ENCODE measurements at regions not wholly inside any gene's neighbourhood (a gene's known extent, or its start where the extent isn't known, plus 50 kb on each side); places are given as distances from the start of the nearest gene placed in this dataset.
"Not testable (repeated sequence)": the region's sequence is repeated elsewhere in the genome, so short reads cannot be mapped to it uniquely, and the experiment has no call there.

GRCh38 chr17:27944546-27945332 is 51.6 kb upstream of the LYRM9 start:
- POLR2A ChIA-PET (ENCODE audit: partially characterized antibody), result no interaction called here
- H3K27ac ChIP-seq (ENCODE audit: low read depth, low read length), result no peak overlapping the region

GRCh38 chr17:27945333-27945616 is 52.1 kb upstream of the LYRM9 start:
- H3K36me3 ChIP-seq (ENCODE audit: insufficient read depth, low read length), result no peaks in the 10 kb centered on the region
- H3K4me3 ChIP-seq (ENCODE audit: low read length in 2 of 2), result no peak overlapping the region
- H3K4me3 Mint-ChIP-seq, result no peak overlapping the region
- H3K4me1 ChIP-seq (ENCODE audit: insufficient read depth, low read length), result no peaks in the 10 kb centered on the region
- no peaks in the 10 kb centered on the region for H3K36me3 Mint-ChIP-seq
- POLR2A ChIA-PET (ENCODE audit: partially characterized antibody), result no interaction called here
- no peaks in the 10 kb centered on the region for H3K27me3 ChIP-seq (ENCODE audit: insufficient read depth, low read length)
- intact Hi-C loops (cut with micrococcal nuclease), result no loop called here
- H3K9me3 ChIP-seq (ENCODE audit: control insufficient read depth in 1 of 2, low read length in 2 of 2), result no peaks in the 10 kb centered on the region
- CTCF ChIA-PET (ENCODE audit: partially characterized antibody), result no interaction called here
- no peaks in the 10 kb centered on the region for H3K4me1 Mint-ChIP-seq
- no peaks in the 10 kb centered on the region for H3K9me3 Mint-ChIP-seq
- H3K27ac ChIP-seq (ENCODE audit: low read depth, low read length), result no peak overlapping the region
- H3K27me3 Mint-ChIP-seq, result peaks cover 1 to 3% of the 10 kb centered on the region in 2 donors
- no peak overlapping the region for H3K27ac Mint-ChIP-seq
- DNase-seq, result no peak

More at GRCh38 chr17:27944546-27945332, 51.6 kb upstream of the LYRM9 start:
- no peaks in the 10 kb centered on the region for H3K9me3 Mint-ChIP-seq
- Histone ChIP-seq H3K9me3 (ENCODE audit: control insufficient read depth in 1 of 2, low read length in 2 of 2) (no peaks in the 10 kb centered on the region), H3K4me1 (ENCODE audit: insufficient read depth, low read length) (no peaks in the 10 kb centered on the region), H3K36me3 (ENCODE audit: insufficient read depth, low read length) (no peaks in the 10 kb centered on the region), H3K4me3 (ENCODE audit: low read length in 2 of 2) (no peak overlapping the region), H3K27me3 (ENCODE audit: insufficient read depth, low read length) (no peaks in the 10 kb centered on the region)
- H3K4me1 Mint-ChIP-seq, result no peaks in the 10 kb centered on the region
- intact Hi-C loops (cut with micrococcal nuclease), result no loop called here
- no peak overlapping the region for H3K4me3 Mint-ChIP-seq
- CTCF ChIA-PET (ENCODE audit: partially characterized antibody), result no interaction called here
- no peaks in the 10 kb centered on the region for H3K36me3 Mint-ChIP-seq
- H3K27ac Mint-ChIP-seq, result no peak overlapping the region
- no peak for DNase-seq
- peaks cover 1 to 3% of the 10 kb centered on the region in 2 donors for H3K27me3 Mint-ChIP-seq

- H3K4me1 Mint-ChIP-seq, result no peaks in the 10 kb centered on the region
- ChIA-PET CTCF (ENCODE audit: partially characterized antibody) (no interaction called here), POLR2A (ENCODE audit: partially characterized antibody) (no interaction called here)
- DNase-seq, result no peak
- Histone ChIP-seq H3K36me3 (ENCODE audit: insufficient read depth, low read length) (no peaks in the 10 kb centered on the region), H3K9me3 (ENCODE audit: control insufficient read depth in 1 of 2, low read length in 2 of 2) (no peaks in the 10 kb centered on the region), H3K4me3 (ENCODE audit: low read length in 2 of 2) (no peak overlapping the region), H3K4me1 (ENCODE audit: insufficient read depth, low read length) (no peaks in the 10 kb centered on the region), H3K27me3 (ENCODE audit: insufficient read depth, low read length) (no peaks in the 10 kb centered on the region), H3K27ac (ENCODE audit: low read depth, low read length) (no peak overlapping the region)
- H3K9me3 Mint-ChIP-seq, result no peaks in the 10 kb centered on the region
- H3K36me3 Mint-ChIP-seq, result no peaks in the 10 kb centered on the region
- no peak overlapping the region for H3K4me3 Mint-ChIP-seq
- H3K27ac Mint-ChIP-seq, result no peak overlapping the region
- intact Hi-C loops (cut with micrococcal nuclease), result no loop called here
- H3K27me3 Mint-ChIP-seq, result peaks cover 1 to 8% of the 10 kb centered on the region in 2 donors
Measured at GRCh38 chr17:27945953-27946352, 52.8 kb upstream of the LYRM9 start.

GRCh38 chr17:27946513-27946912 is 53.3 kb upstream of the LYRM9 start:
- intact Hi-C loops (cut with micrococcal nuclease), result no loop called here
- Mint-ChIP-seq H3K9me3 (no peaks in the 10 kb centered on the region), H3K4me3 (no peak overlapping the region), H3K36me3 (no peaks in the 10 kb centered on the region), H3K27ac (peak overlapping the region in 1 of 7 donors; percentile 48), H3K4me1 (no peaks in the 10 kb centered on the region), H3K27me3 (peaks cover 1 to 11% of the 10 kb centered on the region in 2 donors)
- Histone ChIP-seq H3K4me3 (ENCODE audit: low read length in 2 of 2) (no peak overlapping the region), H3K4me1 (ENCODE audit: insufficient read depth, low read length) (no peaks in the 10 kb centered on the region), H3K36me3 (ENCODE audit: insufficient read depth, low read length) (no peaks in the 10 kb centered on the region), H3K27ac (ENCODE audit: low read depth, low read length) (no peak overlapping the region), H3K9me3 (ENCODE audit: control insufficient read depth in 1 of 2, low read length in 2 of 2) (no peaks in the 10 kb centered on the region), H3K27me3 (ENCODE audit: insufficient read depth, low read length) (no peaks in the 10 kb centered on the region)
- POLR2A ChIA-PET (ENCODE audit: partially characterized antibody), result no interaction called here
- CTCF ChIA-PET (ENCODE audit: partially characterized antibody), result no interaction called here
- no peak for DNase-seq

GRCh38 chr17:27947005-27947406 is 53.8 kb upstream of the LYRM9 start:
- no peak overlapping the region for H3K4me3 Mint-ChIP-seq
- no peaks in the 10 kb centered on the region for H3K4me1 Mint-ChIP-seq
- peaks cover 1 to 15% of the 10 kb centered on the region in 2 donors for H3K27me3 Mint-ChIP-seq
- no peak overlapping the region for H3K27ac ChIP-seq (ENCODE audit: low read depth, low read length)
- no peaks in the 10 kb centered on the region for H3K9me3 ChIP-seq (ENCODE audit: control insufficient read depth in 1 of 2, low read length in 2 of 2)
- ChIA-PET POLR2A (ENCODE audit: partially characterized antibody) (no interaction called here), CTCF (ENCODE audit: partially characterized antibody) (no interaction called here)
- no peak for DNase-seq
- H3K27ac Mint-ChIP-seq, result no peak overlapping the region
- no peaks in the 10 kb centered on the region for H3K36me3 Mint-ChIP-seq
- H3K9me3 Mint-ChIP-seq, result no peaks in the 10 kb centered on the region
- no peaks in the 10 kb centered on the region for H3K4me1 ChIP-seq (ENCODE audit: insufficient read depth, low read length)
- H3K27me3 ChIP-seq (ENCODE audit: insufficient read depth, low read length), result no peaks in the 10 kb centered on the region
- H3K4me3 ChIP-seq (ENCODE audit: low read length in 2 of 2), result no peak overlapping the region
- H3K36me3 ChIP-seq (ENCODE audit: insufficient read depth, low read length), result no peaks in the 10 kb centered on the region
- intact Hi-C loops (cut with micrococcal nuclease), result no loop called here

GRCh38 chr17:27949304-27949703 is 56.1 kb upstream of the LYRM9 start:
- DNase-seq, result no peak
- no peak overlapping the region for H3K4me3 Mint-ChIP-seq
- Histone ChIP-seq H3K36me3 (ENCODE audit: insufficient read depth, low read length) (no peaks in the 10 kb centered on the region), H3K4me1 (ENCODE audit: insufficient read depth, low read length) (no peaks in the 10 kb centered on the region), H3K27ac (ENCODE audit: low read depth, low read length) (no peak overlapping the region), H3K4me3 (ENCODE audit: low read length in 2 of 2) (no peak overlapping the region), H3K27me3 (ENCODE audit: insufficient read depth, low read length) (no peaks in the 10 kb centered on the region), H3K9me3 (ENCODE audit: control insufficient read depth in 1 of 2, low read length in 2 of 2) (no peaks in the 10 kb centered on the region)
- H3K27ac Mint-ChIP-seq, result no peak overlapping the region
- POLR2A ChIA-PET (ENCODE audit: partially characterized antibody), result no interaction called here
- no peaks in the 10 kb centered on the region for H3K9me3 Mint-ChIP-seq
- no peaks in the 10 kb centered on the region for H3K36me3 Mint-ChIP-seq
- intact Hi-C loops (cut with micrococcal nuclease), result no loop called here
- CTCF ChIA-PET (ENCODE audit: partially characterized antibody), result no interaction called here
- H3K4me1 Mint-ChIP-seq, result no peaks in the 10 kb centered on the region
- H3K27me3 Mint-ChIP-seq, result peaks cover 10 to 19% of the 10 kb centered on the region in 2 donors

- DNase-seq; intact Hi-C loops (cut with micrococcal nuclease); CTCF ChIA-PET (ENCODE audit: partially characterized antibody): not testable (repeated sequence)
Measured at GRCh38 chr17:27950225-27950624, 57.1 kb upstream of the LYRM9 start.

GRCh38 chr17:27950995-27951394 is 57.8 kb upstream of the LYRM9 start:
- H3K4me1 Mint-ChIP-seq, result no peaks in the 10 kb centered on the region
- no peaks in the 10 kb centered on the region for H3K36me3 Mint-ChIP-seq
- Histone ChIP-seq H3K36me3 (ENCODE audit: insufficient read depth, low read length) (no peaks in the 10 kb centered on the region), H3K4me3 (ENCODE audit: low read length in 2 of 2) (no peak overlapping the region), H3K9me3 (ENCODE audit: control insufficient read depth in 1 of 2, low read length in 2 of 2) (no peaks in the 10 kb centered on the region), H3K27ac (ENCODE audit: low read depth, low read length) (no peak overlapping the region), H3K27me3 (ENCODE audit: insufficient read depth, low read length) (no peaks in the 10 kb centered on the region), H3K4me1 (ENCODE audit: insufficient read depth, low read length) (no peaks in the 10 kb centered on the region)
- H3K4me3 Mint-ChIP-seq, result no peak overlapping the region
- peaks cover 13 to 19% of the 10 kb centered on the region in 2 donors for H3K27me3 Mint-ChIP-seq
- no peaks in the 10 kb centered on the region for H3K9me3 Mint-ChIP-seq
- H3K27ac Mint-ChIP-seq, result no peak overlapping the region
- DNase-seq, result no peak
- POLR2A ChIA-PET (ENCODE audit: partially characterized antibody), result no interaction called here
- CTCF ChIA-PET (ENCODE audit: partially characterized antibody), result no interaction called here
- intact Hi-C loops (cut with micrococcal nuclease), result no loop called here

More at GRCh38 chr17:27950225-27950624, 57.1 kb upstream of the LYRM9 start:
- H3K9me3 Mint-ChIP-seq; H3K36me3 Mint-ChIP-seq; H3K27ac ChIP-seq (ENCODE audit: low read depth, low read length); H3K4me3 Mint-ChIP-seq; H3K4me3 ChIP-seq (ENCODE audit: low read length in 2 of 2); H3K36me3 ChIP-seq (ENCODE audit: insufficient read depth, low read length); H3K4me1 Mint-ChIP-seq; H3K27ac Mint-ChIP-seq; H3K9me3 ChIP-seq (ENCODE audit: control insufficient read depth in 1 of 2, low read length in 2 of 2); H3K27me3 ChIP-seq (ENCODE audit: insufficient read depth, low read length); POLR2A ChIA-PET (ENCODE audit: partially characterized antibody); H3K4me1 ChIP-seq (ENCODE audit: insufficient read depth, low read length): not testable (repeated sequence)
- H3K27me3 Mint-ChIP-seq, result peaks cover 11 to 19% of the 10 kb centered on the region in 2 donors
